ENCODE measurements at regions not wholly inside any gene's neighbourhood (a gene's known extent, or its start where the extent isn't known, plus 50 kb on each side); places are given as distances from the start of the nearest gene placed in this dataset.

DNA sequence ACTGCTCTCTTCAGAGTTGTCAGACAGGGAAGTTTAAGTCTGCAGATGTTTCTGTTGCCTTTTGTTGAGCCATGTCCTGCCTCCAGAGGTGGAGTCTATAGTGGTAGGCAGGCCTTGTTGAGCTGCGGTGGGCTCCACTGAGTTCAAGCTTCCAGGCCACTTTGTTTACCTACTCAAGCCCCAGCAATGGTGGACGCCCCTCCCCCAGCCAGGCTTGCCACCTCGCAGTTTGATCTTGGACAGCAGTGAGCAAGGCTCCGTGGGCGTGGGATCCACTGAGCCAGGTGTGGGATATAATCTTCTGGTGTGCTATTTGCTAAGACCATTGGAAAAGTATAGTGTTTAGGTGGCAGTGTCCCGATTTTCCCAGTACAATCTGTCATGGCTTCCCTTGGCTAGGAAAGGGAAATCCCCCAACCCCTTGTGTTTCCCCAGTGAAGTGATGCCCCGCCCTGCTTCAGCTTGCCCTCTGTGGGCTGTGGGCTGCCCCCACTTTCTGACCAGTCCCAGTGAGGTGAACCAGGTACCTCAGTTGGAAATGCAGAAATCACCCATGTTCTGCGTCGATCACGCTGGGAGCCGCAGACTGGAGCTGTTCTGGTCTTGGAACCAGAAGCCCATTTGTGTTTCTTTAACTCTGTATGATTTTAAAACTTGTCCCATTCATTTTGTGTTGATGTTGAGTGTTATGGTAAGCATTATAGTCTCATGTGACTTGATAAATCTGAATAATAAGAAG is 89.2 kb upstream of the CALCR start:
- TF ChIP-seq POLR2A (IDR thresholded peaks at IDR 0.05): no peak
- TF ChIP-seq, protein P1, sequence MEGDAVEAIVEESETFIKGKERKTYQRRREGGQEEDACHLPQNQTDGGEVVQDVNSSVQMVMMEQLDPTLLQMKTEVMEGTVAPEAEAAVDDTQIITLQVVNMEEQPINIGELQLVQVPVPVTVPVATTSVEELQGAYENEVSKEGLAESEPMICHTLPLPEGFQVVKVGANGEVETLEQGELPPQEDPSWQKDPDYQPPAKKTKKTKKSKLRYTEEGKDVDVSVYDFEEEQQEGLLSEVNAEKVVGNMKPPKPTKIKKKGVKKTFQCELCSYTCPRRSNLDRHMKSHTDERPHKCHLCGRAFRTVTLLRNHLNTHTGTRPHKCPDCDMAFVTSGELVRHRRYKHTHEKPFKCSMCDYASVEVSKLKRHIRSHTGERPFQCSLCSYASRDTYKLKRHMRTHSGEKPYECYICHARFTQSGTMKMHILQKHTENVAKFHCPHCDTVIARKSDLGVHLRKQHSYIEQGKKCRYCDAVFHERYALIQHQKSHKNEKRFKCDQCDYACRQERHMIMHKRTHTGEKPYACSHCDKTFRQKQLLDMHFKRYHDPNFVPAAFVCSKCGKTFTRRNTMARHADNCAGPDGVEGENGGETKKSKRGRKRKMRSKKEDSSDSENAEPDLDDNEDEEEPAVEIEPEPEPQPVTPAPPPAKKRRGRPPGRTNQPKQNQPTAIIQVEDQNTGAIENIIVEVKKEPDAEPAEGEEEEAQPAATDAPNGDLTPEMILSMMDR (IDR thresholded peaks at IDR 0.05): no peak

Data from thyroid gland (tissue), 4 donors.